KOPT-K1 (cell line): ENCODE measurements at regions not wholly inside any gene's neighbourhood (a gene's known extent, or its start where the extent isn't known, plus 50 kb on each side); places are given as distances from the start of the nearest gene placed in this dataset.

Experiments used
- H3K27ac ChIP-seq: fragments of 200-600 bp; sonication (generic); 2 replicates; pipeline ENCODE4 v1.5.1; 2016; ENCODE audit warnings: antibody characterized with exemption, mild to moderate bottlenecking, low read depth, low read length; ENCODE audit not compliant: poor library complexity, severe bottlenecking
- H3K36me3 ChIP-seq: fragments of 200-600 bp; sonication (generic); 2 replicates; pipeline ENCODE4 v1.5.1; 2017; ENCODE audit warnings: antibody characterized with exemption, mild to moderate bottlenecking, low read length, moderate library complexity; ENCODE audit not compliant: insufficient read depth
- H3K9me3 ChIP-seq: fragments of 200-600 bp; sonication (generic); 2 replicates; pipeline ENCODE4 v1.5.1; 2017; ENCODE audit warnings: antibody characterized with exemption, low read length, mild to moderate bottlenecking; ENCODE audit not compliant: insufficient read depth, poor library complexity, severe bottlenecking

DNA sequence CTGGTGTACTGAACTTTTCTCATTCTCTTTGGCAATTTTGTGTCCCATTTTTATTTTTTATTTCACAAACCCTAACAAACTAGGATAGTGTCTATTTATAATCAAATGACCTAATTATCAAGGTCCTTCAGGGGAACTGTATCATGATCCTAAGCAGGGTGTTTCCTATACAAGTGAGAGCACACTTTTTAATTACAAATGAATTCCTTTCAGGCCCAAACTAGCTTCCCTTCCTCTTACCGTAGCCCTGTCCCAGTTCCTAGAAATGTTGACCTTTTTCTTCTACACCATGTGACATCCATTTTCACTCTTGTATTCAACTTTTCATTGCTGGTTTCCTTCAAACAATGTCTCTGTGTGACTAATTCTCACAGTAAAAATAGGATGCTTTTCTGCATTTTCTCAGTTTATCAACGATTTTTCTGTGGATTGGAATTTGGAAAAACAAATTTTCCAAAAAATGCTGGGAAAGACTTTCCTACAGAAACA, 411.4 kb downstream of the CCDC91 start:
- Histone ChIP-seq H3K36me3 (no peaks in the 10 kb centered on the region), H3K9me3 (peaks cover under 1% of the 10 kb centered on the region), H3K27ac (no peak overlapping the region)

DNA sequence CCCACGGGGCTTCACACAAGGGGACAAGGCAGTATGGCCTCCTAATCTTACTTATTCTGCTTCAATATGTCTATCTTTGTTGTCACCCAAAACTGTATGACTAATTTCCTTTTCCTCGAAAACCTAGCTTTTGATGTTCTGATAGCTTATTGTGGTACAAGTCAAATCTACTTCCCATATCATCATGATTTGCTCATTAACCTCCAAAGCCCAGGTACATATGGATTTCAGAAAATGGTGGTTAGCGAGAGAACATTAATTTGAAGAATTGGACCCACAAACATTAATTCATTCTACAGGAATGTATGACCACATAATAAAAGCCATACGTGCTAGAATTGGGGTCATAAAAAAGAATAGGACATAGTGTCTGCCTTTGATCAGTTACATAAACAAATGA, 412.5 kb downstream of the CCDC91 start:
- H3K9me3 ChIP-seq, result peaks cover 8% of the 10 kb centered on the region
- H3K27ac ChIP-seq, result no peak overlapping the region
- H3K36me3 ChIP-seq, result no peaks in the 10 kb centered on the region

DNA sequence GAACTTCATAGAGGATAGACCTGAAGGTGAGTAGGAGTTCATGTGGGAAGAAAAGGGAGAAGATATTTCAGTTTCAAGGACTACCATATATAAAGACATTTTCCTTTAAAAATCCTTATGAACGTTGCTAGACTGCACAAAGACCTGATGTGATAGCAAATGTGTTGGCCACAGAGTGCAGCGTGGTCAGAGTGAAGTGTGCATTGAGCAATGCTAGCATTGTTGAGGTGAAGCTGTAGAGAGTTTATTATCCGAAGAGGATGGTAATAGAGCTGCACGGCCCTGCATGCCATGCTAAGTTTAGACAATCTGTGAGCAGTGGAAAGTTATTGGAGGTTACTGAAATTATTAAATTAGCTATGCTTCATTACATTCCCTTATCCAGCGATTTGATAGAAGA, 413.0 kb downstream of the CCDC91 start:
- H3K27ac ChIP-seq, result no peak overlapping the region
- H3K36me3 ChIP-seq, result no peaks in the 10 kb centered on the region
- H3K9me3 ChIP-seq, result peaks cover 13% of the 10 kb centered on the region

GRCh38 chr12:28603801-28604200, 413.5 kb downstream of the CCDC91 start:
- Histone ChIP-seq H3K36me3 (no peaks in the 10 kb centered on the region), H3K27ac (no peak overlapping the region), H3K9me3 (peaks cover 13% of the 10 kb centered on the region)

- no peaks in the 10 kb centered on the region for H3K36me3 ChIP-seq
- H3K9me3 ChIP-seq, result peaks cover 13% of the 10 kb centered on the region
- H3K27ac ChIP-seq, result no peak overlapping the region
Observed at GRCh38 chr12:28604240-28604639, 414.0 kb downstream of the CCDC91 start.

- no peak overlapping the region for H3K27ac ChIP-seq
- H3K36me3 ChIP-seq, result no peaks in the 10 kb centered on the region
- H3K9me3 ChIP-seq, result peaks cover 13% of the 10 kb centered on the region
Observed at GRCh38 chr12:28606967-28607557, 416.8 kb downstream of the CCDC91 start.

- Histone ChIP-seq H3K27ac (no peak overlapping the region), H3K36me3 (no peaks in the 10 kb centered on the region), H3K9me3 (peaks cover 13% of the 10 kb centered on the region)
Observed at GRCh38 chr12:28610401-28611114, 420.3 kb downstream of the CCDC91 start.

DNA sequence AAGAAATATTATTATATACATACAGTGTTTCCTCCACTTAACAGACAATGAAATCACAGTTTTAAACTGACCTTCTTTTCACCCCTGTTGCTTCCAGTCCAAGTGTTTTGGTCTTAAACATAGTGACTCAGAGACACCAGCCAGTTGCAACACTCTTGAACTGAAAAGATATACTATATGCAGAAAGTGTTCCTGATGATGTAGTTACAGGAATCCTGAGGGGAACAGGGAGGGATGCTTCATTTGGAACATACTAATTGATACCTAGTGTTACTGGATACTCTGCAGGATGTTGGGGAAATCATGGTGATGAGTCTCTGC, 420.8 kb downstream of the CCDC91 start:
- H3K9me3 ChIP-seq, result peaks cover 13% of the 10 kb centered on the region
- no peak overlapping the region for H3K27ac ChIP-seq
- H3K36me3 ChIP-seq, result no peaks in the 10 kb centered on the region

GRCh38 chr12:28611449-28611848, 421.2 kb downstream of the CCDC91 start:
- Histone ChIP-seq H3K27ac (no peak overlapping the region), H3K36me3 (no peaks in the 10 kb centered on the region)

DNA sequence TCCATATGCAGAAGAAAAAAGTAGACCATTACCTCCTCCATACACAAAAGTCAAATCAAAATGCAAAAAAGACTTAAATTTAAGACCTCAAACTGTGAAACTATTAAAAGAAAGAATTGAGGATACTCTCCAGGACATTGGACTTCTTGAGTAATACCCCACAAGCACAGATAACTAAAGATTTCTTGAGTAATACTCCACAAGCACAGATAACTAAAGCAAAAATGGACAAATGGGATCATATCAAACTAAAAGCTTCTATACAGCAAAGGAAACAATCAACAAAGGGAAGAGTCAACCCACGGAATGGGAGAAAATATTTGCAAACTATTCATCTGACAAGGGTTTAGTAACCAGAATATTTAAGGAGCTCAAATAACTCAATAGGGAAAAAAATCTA, 427.9 kb downstream of the CCDC91 start:
- no peaks in the 10 kb centered on the region for H3K9me3 ChIP-seq
- H3K36me3 ChIP-seq, result no peaks in the 10 kb centered on the region
- H3K27ac ChIP-seq, result no peak overlapping the region

More at GRCh38 chr12:28611449-28611848, 421.2 kb downstream of the CCDC91 start:
- peaks cover 13% of the 10 kb centered on the region for H3K9me3 ChIP-seq

- no peaks in the 10 kb centered on the region for H3K9me3 ChIP-seq
- H3K27ac ChIP-seq, result no peak overlapping the region
- H3K36me3 ChIP-seq, result no peaks in the 10 kb centered on the region
Observed at GRCh38 chr12:28618772-28619171, 428.5 kb downstream of the CCDC91 start.

DNA sequence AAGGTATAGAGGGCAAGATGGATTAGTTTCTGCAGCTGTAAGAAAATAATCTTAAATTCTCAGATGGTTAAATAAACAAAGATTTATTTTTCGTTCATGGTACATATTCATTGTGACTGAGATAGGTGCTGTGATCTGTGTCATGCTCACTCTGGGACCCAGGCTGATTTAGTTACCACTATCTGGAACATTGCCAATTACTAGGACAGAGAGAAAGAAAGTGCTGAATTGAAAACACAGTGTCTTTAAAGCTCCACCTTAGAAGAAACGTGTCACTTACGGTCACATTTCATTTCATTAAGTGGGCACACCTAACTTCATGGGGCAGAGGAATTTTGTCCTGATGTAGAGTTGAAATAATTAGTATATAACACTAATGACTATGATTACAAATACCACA, 430.0 kb downstream of the CCDC91 start:
- H3K36me3 ChIP-seq, result no peaks in the 10 kb centered on the region
- H3K9me3 ChIP-seq, result no peaks in the 10 kb centered on the region
- H3K27ac ChIP-seq, result no peak overlapping the region

GRCh38 chr12:28622406-28622805, 432.1 kb downstream of the CCDC91 start:
- no peaks in the 10 kb centered on the region for H3K36me3 ChIP-seq
- no peaks in the 10 kb centered on the region for H3K9me3 ChIP-seq
- H3K27ac ChIP-seq, result no peak overlapping the region

- Histone ChIP-seq H3K27ac (no peak overlapping the region), H3K36me3 (no peaks in the 10 kb centered on the region), H3K9me3 (no peaks in the 10 kb centered on the region)
Observed at GRCh38 chr12:28626504-28626903, 436.2 kb downstream of the CCDC91 start.

- Histone ChIP-seq H3K27ac (no peak overlapping the region), H3K9me3 (no peaks in the 10 kb centered on the region), H3K36me3 (no peaks in the 10 kb centered on the region)
Observed at GRCh38 chr12:28629691-28630090, 439.4 kb downstream of the CCDC91 start.

DNA sequence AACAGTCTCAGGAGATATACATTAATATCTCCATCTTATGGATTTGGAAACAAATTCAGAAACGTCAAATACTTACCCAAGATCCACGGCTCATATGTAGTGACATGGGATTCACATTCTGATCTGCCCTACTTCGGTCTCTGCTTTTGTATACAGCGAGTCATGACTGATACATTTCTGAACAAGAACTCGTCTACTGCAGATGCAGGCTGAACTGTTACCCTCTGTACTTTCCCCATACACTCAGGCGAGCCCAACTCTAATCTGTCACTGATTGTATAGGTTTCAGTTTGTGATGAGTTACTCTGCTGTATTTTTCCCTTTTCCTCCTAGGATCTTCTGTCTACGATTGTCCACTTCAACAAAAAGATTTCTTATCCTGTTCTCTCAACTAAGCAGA, 441.6 kb downstream of the CCDC91 start:
- Histone ChIP-seq H3K36me3 (no peaks in the 10 kb centered on the region), H3K9me3 (no peaks in the 10 kb centered on the region), H3K27ac (no peak overlapping the region)
